Right atrium auricular region (tissue), 2 donors: ENCODE measurements at regions not wholly inside any gene's neighbourhood (a gene's known extent, or its start where the extent isn't known, plus 50 kb on each side); places are given as distances from the start of the nearest gene placed in this dataset.

Experiments used
- DNase-seq: peaks from one replicate; pipeline ENCODE4 v3.0.0-alpha.2; 2019; ENCODE audit warnings: low spot score
- H3K27ac ChIP-seq, 2 donors: fragments of 200-600 bp; sonication (generic); 1 replicate in 1 of 2; 2 replicates in 1 of 2; pipeline ENCODE4 v1.5.1; 2016 to 2019
- H3K27me3 ChIP-seq, 2 donors: fragments of 200-600 bp; sonication (generic); one replicate each; pipeline versions ENCODE4 v1.5.1 to v1.6.0; 2017 to 2019
- H3K36me3 ChIP-seq: fragments of 200-600 bp; sonication (generic); one replicate; pipeline ENCODE4 v1.5.1; 2016
- H3K4me1 ChIP-seq, 2 donors: fragments of 200-600 bp; sonication (generic); one replicate each; pipeline versions ENCODE4 v1.5.1 to v1.6.0; 2017 to 2019
- H3K4me3 ChIP-seq, 2 donors: fragments of 200-600 bp; sonication (generic); 1 replicate in 1 of 2; 2 replicates in 1 of 2; pipeline ENCODE4 v1.5.1; 2017 to 2019; ENCODE audit warnings: mild to moderate bottlenecking in 1 of 2, moderate library complexity in 1 of 2
- H3K9me3 ChIP-seq, 2 donors: fragments of 200-600 bp; sonication (generic); one replicate each; pipeline ENCODE4 v1.5.1; 2019
- CTCF ChIP-seq, 2 donors: fragments of 200-600 bp; sonication (generic); IDR thresholded peaks; one replicate each; pipeline ENCODE4 v1.5.1; 2019; ENCODE audit warnings: antibody characterized with exemption in 2 of 2

DNA sequence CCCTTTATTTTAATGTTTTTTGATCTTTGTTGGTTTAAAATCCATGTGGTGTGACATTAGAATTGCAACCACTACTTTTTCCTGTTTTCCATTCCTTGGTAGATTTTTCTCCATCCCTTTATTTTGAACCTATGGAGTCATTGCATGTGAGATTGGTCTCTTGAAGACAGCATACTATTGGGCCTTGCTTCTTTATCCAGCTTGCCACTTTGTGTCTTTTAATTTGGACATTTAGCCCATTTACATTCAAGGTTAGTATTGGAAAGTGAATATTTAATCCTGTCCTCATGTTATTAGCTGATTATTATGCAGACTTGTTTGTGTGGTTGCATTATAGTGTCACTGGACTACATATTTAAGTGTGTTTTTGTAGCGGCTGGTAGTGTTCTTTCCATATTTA lies 782.9 kb downstream of the SLC4A3 start:
- peaks cover 0 to 24% of the 10 kb centered on the region in 2 donors for H3K9me3 ChIP-seq
- no peak overlapping the region for H3K4me3 ChIP-seq
- no peak overlapping the region for H3K27ac ChIP-seq
- no peak for DNase-seq
- H3K4me1 ChIP-seq, result no peaks in the 10 kb centered on the region
- H3K36me3 ChIP-seq, result no peaks in the 10 kb centered on the region
- no peak for TF ChIP-seq CTCF (IDR thresholded peaks at IDR 0.05)
- H3K27me3 ChIP-seq, result no peaks in the 10 kb centered on the region

DNA sequence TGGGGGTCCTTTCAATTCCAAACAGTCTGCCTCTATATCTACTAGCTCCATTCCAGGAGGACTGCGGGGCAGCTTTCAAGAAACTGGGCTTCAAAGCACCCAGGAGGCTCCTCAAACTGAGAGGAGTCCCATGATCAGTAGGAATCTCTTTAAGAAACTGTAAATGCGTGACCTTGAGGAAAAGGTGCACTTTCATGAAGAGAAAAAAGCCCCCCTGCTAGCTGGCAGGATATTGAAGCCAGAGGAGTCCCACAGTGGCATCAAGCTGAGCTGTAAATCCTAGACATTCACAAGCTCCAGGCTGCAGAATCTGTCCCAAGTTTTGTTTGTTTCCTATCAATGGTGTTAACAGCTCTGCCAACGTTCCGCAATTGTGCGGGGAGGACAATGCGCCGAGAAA lies 790.1 kb downstream of the SLC4A3 start:
- Histone ChIP-seq H3K27ac (no peak overlapping the region), H3K27me3 (no peaks in the 10 kb centered on the region), H3K36me3 (no peaks in the 10 kb centered on the region), H3K4me3 (no peak overlapping the region), H3K4me1 (no peaks in the 10 kb centered on the region), H3K9me3 (no peaks in the 10 kb centered on the region)
- no peak for TF ChIP-seq CTCF (IDR thresholded peaks at IDR 0.05)
- no peak for DNase-seq

DNA sequence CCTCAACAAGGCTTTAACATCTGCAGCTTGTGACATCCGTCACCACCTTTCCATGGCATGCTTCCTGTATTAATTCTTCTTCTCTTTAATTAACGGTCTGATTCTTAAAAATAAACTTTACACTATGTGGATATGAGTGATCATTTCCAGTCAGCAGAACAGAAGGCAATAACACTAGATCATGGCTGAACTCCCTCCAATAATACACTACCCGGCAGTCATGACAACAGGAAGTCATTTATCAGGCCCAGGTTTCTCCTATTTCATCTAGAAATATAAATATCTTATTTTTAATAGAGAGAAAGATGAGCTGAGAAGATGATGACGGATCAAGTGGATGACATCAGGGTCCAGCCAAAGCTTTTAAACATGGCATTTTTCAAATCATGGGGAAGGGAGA lies 792.2 kb downstream of the SLC4A3 start:
- no peaks in the 10 kb centered on the region for H3K27me3 ChIP-seq
- no peak overlapping the region for H3K4me3 ChIP-seq
- no peak for DNase-seq
- H3K4me1 ChIP-seq, result no peaks in the 10 kb centered on the region
- no peak overlapping the region for H3K27ac ChIP-seq
- H3K36me3 ChIP-seq, result no peaks in the 10 kb centered on the region
- no peak for TF ChIP-seq CTCF (IDR thresholded peaks at IDR 0.05)
- H3K9me3 ChIP-seq, result no peaks in the 10 kb centered on the region

GRCh38 chr2:220420820-220421219 lies 793.4 kb downstream of the SLC4A3 start:
- no peak for TF ChIP-seq CTCF (IDR thresholded peaks at IDR 0.05)
- no peaks in the 10 kb centered on the region for H3K4me1 ChIP-seq
- H3K36me3 ChIP-seq, result no peaks in the 10 kb centered on the region
- H3K4me3 ChIP-seq, result no peak overlapping the region
- no peak for DNase-seq
- H3K9me3 ChIP-seq, result no peaks in the 10 kb centered on the region
- no peaks in the 10 kb centered on the region for H3K27me3 ChIP-seq
- no peak overlapping the region for H3K27ac ChIP-seq

- no peak for TF ChIP-seq CTCF (IDR thresholded peaks at IDR 0.05)
- no peak for DNase-seq
- no peak overlapping the region for H3K27ac ChIP-seq
- no peak overlapping the region for H3K4me3 ChIP-seq
- no peaks in the 10 kb centered on the region for H3K27me3 ChIP-seq
- no peaks in the 10 kb centered on the region for H3K4me1 ChIP-seq
- no peaks in the 10 kb centered on the region for H3K9me3 ChIP-seq
- no peaks in the 10 kb centered on the region for H3K36me3 ChIP-seq
Measured at GRCh38 chr2:220422676-220423075, 795.2 kb downstream of the SLC4A3 start.

DNA sequence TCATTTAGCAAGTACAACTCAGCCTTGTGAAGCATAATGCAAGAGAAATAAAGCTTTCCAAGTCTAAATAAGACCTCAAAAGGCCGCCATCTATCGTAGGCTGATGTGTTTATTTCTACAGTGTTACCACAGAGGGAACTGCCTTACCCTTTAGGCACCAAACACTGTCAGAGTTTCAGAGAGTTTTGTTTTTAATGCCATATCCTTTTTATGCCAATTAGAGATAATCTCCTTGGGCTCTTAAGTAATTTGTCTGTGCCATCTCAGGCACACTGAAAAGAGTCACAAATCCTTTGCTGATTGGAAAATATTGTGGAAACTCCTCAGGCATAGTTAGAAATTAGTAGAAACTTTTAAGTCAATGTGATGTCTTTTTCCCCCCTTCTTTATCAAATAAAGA lies 797.1 kb downstream of the SLC4A3 start:
- Histone ChIP-seq H3K36me3 (no peaks in the 10 kb centered on the region), H3K9me3 (no peaks in the 10 kb centered on the region), H3K27ac (no peak overlapping the region), H3K4me1 (no peaks in the 10 kb centered on the region), H3K27me3 (no peaks in the 10 kb centered on the region), H3K4me3 (no peak overlapping the region)
- no peak for TF ChIP-seq CTCF (IDR thresholded peaks at IDR 0.05)
- DNase-seq, result no peak
